HG02973 (cell line): ENCODE measurements at regions not wholly inside any gene's neighbourhood (a gene's known extent, or its start where the extent isn't known, plus 50 kb on each side); places are given as distances from the start of the nearest gene placed in this dataset.

Experiments
- ATAC-seq: cut with Tn5 transposase; IDR thresholded peaks from one replicate; pipeline ENCODE4 v1.9.1; 2021; ENCODE audit warnings: moderate library complexity; ENCODE audit not compliant: unreplicated experiment

DNA sequence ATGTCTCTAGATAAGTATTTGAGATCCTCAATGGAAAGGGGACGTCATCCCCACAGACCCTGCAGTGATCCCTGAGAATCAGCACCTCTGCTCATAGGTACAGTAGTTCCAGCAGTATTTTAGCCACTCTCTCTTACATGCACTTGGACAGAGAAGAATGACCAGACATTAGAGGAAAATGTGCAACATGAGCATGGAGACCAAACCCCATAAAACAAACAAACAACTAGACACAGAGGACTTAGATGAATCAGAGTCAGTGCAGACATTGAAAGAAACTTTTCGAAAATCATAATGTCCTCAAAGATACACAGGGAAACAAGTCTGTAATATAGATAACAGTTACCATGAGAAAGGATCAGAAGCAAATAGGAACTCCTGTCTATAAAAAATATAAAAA is 108.2 kb downstream of the LYPLAL1 start:
- ATAC-seq: no peak

DNA sequence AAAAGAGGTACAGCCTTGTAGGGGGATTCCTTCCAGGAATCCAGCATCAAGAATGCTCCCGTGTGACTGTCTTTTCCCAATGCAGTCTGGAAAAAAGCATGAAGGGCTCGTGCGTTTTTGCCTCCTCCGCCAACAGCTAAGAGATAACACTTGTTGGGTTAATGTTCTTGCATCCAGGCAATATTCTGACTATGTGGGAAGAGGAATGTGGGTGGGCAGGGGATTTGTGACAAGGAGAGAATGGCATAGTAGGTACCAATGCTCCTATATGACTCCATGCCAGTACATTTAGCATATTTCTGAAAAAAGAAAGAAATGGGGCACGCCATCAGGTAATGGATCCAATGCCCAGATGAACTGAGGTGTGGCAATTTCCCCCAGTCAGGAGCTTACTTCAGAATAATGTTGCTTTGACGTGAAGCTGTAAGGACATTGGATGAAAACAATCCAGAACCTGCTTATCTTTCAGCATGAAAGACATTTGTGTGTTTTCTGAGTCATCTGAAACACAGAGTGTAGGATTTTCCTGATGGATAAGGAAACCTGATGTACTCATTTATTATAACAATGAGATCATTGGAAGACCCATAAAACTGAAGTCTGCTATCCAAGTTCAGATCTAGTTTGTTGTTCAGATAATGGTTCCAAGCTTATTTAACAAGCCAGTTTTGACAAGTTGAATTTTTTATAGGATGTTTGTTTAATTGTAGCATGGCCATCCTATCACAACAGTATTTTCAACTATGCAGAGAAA is 105.5 kb downstream of the LYPLAL1 start:
- no peak for ATAC-seq

DNA sequence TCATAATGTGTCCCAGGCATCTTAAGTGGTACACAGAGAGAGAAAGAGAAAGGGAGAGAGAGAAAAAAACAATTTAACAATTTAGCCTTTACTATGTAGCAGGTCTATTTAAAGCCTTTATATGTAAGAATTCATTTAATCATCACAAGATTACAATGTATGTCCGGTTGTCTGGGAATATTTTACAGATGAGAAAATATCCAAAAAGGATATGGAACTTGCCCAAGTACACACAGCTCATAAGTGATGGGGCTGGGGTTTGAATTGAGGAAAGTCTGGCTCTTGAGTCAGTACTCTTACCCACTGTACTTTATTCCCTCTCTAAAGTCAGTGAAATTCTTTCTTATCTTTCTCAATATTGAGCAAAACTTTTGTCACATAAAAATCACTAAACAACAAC is 104.6 kb downstream of the LYPLAL1 start:
- ATAC-seq: no peak

DNA sequence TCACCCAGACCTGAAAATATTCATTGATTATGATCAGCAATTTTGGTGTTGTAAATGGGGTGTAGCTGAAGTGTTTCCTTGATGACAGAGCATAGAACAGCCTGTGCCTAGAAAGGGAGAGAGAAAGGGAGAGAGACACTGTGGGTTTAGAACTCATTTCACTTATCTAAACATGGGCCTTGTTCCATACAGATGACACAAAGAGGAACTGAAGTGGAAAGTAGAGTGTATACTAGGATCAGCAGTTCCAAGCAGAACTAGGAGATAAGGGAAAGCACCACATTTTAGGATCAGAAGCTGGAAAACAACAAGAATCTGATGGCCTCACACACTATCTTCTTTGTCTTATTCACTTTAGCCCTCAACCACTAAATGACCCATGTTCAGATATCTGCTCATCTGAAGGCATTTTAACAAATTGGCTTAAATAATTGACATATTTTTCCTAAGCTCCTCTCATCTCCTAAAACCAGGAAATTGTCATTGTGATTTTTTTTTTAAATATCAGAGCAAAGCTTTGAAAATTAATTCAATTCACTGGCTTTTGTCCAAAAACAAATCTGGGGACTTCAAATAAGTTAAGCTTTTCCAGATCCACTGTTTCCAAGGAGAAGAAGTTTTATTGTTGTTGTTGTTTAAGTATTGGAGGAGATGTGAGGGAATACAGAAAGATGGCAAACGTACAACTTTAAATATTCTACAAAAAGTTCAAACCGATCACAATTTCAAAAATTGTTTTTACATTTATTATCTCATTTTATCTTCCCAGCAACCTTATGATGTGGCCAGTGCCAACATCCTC is 103.8 kb downstream of the LYPLAL1 start:
- ATAC-seq: no peak

DNA sequence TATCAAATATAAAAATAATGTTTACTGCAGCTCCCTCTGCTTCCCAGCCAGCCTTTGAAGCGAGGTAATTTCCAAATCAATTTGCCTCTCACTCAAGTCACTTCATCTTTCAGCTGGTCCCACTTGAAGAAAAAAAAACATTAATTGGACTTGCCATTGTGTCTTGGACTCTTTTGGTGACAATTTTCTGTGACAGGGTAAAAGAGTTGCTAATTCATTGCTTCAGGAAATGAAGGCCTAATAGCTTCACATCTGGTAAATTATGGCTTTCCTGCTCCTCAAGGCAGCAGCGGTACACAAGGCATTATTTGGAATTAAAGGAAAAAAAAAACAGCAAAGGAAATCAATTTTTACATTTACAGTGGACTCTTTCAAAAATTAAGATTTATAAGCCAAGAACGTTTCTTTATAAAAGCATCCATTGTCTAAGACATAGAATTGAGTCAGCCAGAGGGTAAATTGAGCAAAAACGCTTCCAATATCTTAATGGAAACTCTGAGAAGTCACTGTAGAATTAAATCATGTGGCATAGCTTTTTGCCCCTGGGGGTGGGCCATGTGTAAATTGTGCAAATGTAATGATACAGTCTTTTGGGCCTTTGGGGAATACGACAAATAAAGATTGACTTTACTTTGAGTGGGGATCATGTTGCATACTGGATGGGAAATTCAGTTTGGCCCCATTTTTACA is 102.5 kb downstream of the LYPLAL1 start:
- ATAC-seq: no peak

DNA sequence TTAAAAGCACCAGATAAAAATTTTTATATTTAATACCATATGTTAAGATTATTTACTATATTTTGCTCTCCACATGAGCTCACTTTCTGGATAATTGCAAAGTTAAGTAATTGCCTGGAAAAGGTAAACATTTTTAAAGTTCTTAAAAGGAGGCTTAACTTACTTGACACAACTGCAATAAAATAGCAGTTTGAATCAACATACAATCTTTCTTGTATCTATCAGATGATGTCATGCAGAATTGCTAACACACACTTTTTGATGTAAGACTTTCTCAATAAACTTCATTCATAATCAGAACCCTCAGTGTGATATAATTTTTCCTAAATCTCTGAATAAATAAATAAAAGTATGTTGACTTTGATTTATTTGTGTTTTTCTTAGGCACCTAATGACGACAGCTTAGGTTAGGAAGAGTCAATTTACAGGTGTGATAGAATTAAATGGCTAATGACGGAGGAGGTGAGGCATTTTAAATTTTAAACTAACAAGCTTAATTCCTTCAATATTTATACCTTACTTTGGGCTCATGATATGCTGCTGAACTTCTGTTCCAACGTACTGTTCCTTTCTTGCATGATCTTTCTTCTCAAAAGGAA is 99.5 kb downstream of the LYPLAL1 start:
- no peak for ATAC-seq

DNA sequence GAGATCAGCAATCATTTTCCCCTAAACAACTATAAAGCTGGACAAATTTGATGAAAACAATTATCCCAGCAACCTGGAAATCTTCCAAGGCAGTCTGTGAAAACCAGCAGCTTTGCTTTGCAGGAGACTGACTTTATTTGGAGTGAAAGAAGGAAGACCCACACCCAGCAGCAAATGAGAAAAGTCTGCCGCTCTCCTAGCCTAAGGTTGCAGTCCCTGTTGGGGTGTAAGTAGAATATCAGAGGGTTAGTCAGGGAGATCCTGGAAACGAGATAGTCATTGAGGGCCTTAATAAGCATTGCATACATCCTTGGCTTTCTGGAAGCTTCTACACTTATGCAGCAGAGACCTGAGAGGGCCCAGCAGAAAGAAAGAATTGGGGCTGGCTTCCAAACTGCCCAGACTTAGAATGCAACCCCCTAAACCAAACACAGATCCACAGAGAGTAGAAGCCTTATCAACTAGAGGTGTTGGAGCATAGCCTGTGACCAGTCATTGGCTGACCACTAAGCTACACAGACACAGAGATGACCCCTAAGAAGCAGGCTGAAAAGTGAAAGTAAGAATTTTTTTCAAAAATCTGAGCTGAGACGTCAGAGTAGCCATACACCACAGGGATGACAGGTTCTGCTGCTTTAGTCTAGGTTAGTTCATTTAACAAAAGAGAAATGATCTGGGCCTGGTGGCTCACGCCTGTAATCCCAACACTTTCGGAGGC is 98.3 kb downstream of the LYPLAL1 start:
- ATAC-seq: no peak

DNA sequence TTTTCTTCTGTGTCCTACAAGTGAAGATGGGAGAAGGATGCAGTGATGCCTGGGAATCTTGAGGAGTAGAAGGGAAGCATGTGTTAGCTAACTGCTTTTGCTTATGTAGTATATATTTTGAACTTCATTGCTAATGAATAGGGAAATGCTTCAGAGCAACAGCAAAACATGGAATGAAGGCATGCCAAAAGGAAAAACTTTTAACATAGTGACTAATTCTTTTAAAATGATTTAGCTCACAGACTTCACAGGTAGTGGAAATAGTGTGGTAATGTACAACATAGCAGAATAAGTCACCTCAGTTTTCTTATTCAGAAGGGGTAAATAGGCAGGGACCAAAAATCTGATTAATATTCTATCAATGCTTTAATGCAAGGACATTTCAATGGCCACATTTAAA is 95.5 kb downstream of the LYPLAL1 start:
- ATAC-seq: no peak

DNA sequence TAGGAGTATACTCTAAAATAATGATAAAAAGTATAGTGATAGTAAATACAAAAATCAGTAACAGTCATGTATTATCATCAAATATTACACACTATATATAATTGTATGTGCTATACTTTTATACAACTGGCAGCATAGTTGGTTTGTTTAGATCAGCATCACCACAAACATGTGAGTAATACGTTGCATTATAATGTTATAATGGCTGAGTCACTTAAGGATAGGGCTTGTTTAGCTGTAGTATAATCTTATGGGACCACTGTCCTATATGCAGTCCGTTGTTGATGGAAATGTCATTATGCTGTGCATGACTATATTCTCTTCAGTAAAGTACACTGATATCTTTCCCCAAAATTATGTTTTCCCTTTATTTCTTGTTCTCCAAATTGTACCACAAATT is 92.8 kb downstream of the LYPLAL1 start:
- ATAC-seq: no peak

DNA sequence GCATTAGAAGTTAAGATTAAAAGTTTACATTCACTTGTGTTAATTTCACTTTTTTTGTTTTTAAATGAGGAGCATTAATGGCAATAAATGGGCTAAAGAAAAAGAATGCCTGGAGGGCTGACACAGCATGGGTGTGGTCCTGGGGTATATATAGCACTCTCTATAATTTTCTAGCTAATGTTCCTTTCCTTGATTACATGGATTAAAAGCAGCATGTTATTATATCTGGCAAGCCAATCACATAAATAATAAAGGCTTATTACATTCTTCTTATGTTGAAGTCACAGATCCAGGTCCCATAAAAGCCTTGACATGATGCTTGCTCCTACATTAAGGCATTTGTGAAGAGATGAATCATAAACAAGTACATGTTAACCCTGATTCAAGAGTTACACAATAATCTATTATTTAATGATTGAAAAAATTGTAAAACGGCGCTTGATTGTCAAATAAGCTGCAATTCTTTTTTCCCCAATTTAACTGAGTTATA is 91.4 kb downstream of the LYPLAL1 start:
- no peak for ATAC-seq

DNA sequence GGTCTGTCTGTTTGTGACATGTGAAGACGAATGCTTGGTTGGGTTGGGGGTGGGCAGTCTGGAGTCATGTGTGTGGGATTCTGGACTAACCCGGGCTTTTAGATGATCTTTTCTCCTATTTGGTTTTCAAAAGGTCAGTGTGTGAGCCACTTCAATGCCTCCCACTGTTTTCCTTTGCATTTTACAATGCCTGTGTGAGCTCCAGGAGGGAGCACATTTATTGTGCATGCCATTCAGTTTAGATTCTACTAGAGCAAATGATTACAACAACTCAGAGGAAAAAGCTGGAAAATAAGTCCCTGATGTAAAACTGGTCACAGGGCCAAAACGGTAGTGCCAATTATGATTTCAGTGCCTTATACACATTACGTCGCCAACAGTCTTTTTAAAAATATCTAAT is 90.9 kb downstream of the LYPLAL1 start:
- ATAC-seq: no peak
